RWPE1 (cell line): ENCODE measurements at regions not wholly inside any gene's neighbourhood (a gene's known extent, or its start where the extent isn't known, plus 50 kb on each side); places are given as distances from the start of the nearest gene placed in this dataset.

Experiments
- CTCF ChIA-PET: fragments of 350-600 bp; sonication (Branson Sonifier 250); formaldehyde crosslinking; extraction: SDS; loops from one replicate; lab custom pipeline; 2021; lab: Yijun Ruan, JAX
- POLR2A ChIA-PET: fragments of 400-600 bp; formaldehyde crosslinking; extraction: SDS; loops from one replicate; lab custom pipeline; 2020; ENCODE audit warnings: antibody characterized with exemption; ENCODE audit not compliant: low non-redundant PET; lab: Yijun Ruan, JAX
- DNase-seq: peaks from one replicate; pipeline ENCODE4 v3.0.0; 2012; ENCODE audit warnings: low spot score
- H3K27ac ChIP-seq: fragments of 450-650 bp; 2 replicates; pipeline ENCODE4 v1.5.1; 2017
- TF ChIP-seq, protein P1 (sequence below): fragments of 450-650 bp; conservative IDR thresholded peaks from 2 replicates; pipeline ENCODE4 v1.5.1; 2017; ENCODE audit warnings: low read depth, mild to moderate bottlenecking

DNA sequence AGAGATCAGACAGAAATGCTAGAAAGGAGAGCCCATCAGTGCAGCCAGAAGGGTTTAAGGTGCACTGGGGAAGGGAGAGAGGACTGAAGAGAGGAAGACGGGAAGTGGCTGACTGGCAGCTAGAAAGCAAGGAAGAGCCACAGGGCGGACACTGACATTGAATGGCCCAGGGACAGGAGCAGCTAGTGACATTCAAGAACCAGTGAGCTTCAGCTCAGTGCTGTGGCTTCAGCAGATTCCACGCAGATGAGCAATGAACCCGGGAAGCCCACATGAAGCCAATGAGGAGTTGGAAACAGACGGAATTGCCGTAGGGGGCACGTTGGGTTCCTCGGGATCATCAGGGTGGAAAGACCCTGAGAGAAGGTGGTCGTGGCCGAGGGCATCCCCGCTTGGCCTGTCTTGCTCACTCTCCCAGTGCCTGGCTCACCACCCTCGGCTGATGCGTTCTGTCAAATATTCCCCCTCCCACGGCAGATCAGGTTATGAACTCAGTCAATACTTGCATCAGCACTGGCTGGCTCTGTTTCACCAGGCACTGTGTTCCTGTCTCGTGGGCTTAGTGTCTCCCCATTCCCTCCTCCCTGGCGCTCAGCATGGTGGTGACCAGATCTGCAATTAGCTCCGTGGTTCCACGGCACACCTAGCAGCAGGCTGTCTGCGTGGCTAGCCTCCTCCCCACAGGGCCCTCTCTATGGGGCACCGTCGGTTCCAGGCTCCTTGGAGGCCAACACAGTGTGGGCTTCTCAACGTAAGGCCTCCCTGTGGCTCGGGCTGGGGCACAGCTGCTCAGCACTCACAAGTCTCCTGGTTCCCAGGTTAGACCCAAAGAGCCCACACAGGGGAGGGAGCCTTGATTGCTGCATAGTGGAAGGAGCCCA lies 145.5 kb downstream of the TRIM29 start:
- H3K27ac ChIP-seq = no peak overlapping the region
- TF ChIP-seq, protein P1, sequence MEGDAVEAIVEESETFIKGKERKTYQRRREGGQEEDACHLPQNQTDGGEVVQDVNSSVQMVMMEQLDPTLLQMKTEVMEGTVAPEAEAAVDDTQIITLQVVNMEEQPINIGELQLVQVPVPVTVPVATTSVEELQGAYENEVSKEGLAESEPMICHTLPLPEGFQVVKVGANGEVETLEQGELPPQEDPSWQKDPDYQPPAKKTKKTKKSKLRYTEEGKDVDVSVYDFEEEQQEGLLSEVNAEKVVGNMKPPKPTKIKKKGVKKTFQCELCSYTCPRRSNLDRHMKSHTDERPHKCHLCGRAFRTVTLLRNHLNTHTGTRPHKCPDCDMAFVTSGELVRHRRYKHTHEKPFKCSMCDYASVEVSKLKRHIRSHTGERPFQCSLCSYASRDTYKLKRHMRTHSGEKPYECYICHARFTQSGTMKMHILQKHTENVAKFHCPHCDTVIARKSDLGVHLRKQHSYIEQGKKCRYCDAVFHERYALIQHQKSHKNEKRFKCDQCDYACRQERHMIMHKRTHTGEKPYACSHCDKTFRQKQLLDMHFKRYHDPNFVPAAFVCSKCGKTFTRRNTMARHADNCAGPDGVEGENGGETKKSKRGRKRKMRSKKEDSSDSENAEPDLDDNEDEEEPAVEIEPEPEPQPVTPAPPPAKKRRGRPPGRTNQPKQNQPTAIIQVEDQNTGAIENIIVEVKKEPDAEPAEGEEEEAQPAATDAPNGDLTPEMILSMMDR = no peak
- POLR2A ChIA-PET = no interaction called here
- no peak for DNase-seq
- CTCF ChIA-PET = no interaction called here

DNA sequence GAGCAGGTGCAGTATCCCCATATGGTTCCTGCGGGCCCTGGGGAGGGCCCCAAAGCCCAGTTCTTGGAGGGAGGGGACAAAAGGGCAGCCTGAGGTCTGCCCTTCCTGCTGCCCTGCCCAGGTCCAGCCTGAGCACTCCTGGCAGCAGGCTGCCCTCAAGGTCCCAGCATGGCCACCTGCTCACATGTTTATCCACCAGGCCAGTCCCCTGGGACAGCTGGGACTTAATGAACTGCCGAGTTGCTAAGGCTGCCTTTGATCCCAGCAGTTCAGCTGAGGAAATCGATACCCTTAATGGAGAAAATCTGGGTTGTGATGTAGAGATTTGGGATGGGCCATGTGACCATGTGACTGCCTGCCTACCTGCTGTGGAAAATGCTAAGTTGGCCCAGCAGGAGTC lies 146.2 kb downstream of the TRIM29 start:
- ChIA-PET CTCF (no interaction called here), POLR2A (no interaction called here)
- H3K27ac ChIP-seq = no peak overlapping the region
- TF ChIP-seq, protein P1 = no peak
- DNase-seq = no peak

DNA sequence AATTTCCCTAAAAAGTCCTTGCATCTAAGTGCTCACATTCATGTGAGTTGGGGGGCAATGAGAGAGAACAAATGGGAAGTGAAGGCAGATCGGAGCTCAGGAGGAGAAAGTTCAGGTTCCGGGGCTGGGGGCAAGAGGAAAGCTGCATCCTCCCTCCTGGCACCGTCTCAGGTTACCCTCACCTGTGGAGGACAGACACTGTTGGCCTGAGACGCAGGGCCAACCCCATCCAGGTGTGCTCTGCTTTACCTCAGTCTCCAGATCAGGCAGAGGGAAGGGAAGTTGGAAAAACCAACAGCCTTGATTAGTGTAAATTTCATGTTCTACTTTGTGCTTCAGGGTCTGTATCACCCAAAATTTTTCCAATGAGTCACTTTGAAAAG lies 146.9 kb downstream of the TRIM29 start:
- ChIA-PET CTCF (no interaction called here), POLR2A (interaction anchor here (0.5 kb wide), 1 partner anchor 117 kb away, joined by 3 read pairs; no protein-coding TSS in a partner anchor)
- no peak overlapping the region for H3K27ac ChIP-seq
- DNase-seq = no peak
- TF ChIP-seq, protein P1 = no peak

DNA sequence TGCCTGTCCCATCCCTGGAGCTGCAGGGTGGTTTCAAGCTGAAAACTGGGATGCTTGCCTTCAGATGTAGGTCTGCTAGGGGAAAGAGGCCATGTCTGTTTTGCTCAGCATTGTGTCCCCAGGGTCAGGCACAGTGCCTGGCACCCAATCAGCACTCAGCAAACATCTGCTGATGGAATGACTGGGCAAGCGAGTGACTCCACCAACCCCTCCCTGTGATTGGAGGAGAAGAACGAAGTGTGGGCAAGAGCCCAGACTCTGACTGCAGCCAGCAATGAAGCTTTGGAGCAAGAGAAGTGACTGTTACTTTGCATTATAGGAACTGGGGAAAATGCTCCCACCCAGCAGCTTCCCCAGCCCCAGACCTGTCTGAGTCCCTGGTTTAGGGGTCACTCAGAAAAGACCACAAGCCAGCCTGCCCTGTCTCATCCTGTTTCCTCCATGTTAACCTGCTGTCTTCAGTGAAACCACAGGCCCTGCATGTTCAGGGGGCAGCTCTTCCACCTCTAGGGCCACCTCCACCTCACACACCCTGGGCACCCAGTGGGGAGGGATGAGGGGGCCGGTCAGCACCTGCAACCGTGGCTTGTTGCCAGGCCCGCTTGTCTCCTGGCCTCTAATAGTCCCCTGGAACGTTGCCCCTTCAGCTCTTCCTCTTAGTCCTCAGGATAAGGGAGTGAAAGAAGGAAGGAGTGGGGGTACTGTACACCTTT lies 147.4 kb downstream of the TRIM29 start:
- CTCF ChIA-PET = no interaction called here
- TF ChIP-seq, protein P1 = no peak
- DNase-seq = no peak
- POLR2A ChIA-PET = interaction anchor here (0.5 kb wide), 1 partner anchor 118 kb away, joined by 3 read pairs; no protein-coding TSS in a partner anchor
- no peak overlapping the region for H3K27ac ChIP-seq

DNA sequence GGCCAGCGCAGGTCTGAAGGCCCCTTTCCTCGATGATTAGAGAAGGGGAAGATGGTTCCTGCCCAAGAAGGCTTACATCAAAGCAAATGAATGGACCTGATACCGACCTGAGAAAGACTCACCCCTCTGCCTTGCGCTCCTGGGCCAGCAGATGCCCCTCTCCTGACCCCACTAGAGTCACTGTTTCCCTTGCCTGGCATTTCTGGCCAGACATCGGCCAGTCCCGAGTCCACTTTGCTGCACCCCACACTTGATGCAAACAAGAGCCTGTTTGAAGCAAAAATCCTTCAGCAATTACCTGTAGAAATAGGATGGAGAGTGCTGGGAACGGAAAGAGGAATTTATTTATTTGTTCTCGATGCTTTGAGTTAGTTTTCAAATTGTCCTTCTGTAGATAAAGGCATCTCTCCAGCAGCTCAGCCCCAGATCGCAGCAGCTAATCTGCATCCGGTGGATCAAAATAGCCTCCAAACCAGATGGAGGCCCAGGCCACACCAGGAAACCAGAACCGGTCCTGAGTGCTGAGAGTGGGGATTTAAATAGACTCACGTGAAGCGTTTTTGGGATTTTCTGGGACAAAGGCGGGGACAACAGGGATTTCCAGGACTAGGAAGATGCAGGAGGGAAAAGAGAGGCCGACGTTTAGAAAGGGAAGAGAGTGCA lies 148.6 kb downstream of the TRIM29 start:
- no peak overlapping the region for H3K27ac ChIP-seq
- no peak for DNase-seq
- POLR2A ChIA-PET = no interaction called here
- CTCF ChIA-PET = no interaction called here
- TF ChIP-seq, protein P1 = no peak

DNA sequence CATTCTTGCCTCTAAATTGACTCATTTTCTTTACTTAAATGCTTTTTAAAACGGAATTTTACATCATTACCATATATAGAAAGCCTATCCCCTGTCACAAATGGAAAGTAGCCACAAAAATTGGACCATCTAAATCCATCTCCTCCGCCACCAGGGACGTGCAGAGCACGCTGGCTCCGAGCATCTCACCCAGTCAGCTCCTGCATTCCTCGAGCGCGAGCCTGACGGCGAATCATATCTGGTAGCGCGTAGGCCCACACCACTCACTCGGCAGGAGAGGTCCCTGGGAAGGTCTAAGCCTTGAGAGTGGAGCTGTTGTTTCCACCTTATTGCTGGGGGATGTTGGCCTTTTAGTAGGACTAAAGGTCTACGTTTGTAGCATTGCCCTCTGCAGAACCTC lies 152.4 kb downstream of the TRIM29 start:
- ChIA-PET CTCF (no interaction called here), POLR2A (no interaction called here)

More for the DNA sequence above, 152.4 kb downstream of the TRIM29 start:
- TF ChIP-seq, protein P1 = no peak
- no peak for DNase-seq
- no peak overlapping the region for H3K27ac ChIP-seq
